ENCODE measurements at regions not wholly inside any gene's neighbourhood (a gene's known extent, or its start where the extent isn't known, plus 50 kb on each side); places are given as distances from the start of the nearest gene placed in this dataset.

DNA sequence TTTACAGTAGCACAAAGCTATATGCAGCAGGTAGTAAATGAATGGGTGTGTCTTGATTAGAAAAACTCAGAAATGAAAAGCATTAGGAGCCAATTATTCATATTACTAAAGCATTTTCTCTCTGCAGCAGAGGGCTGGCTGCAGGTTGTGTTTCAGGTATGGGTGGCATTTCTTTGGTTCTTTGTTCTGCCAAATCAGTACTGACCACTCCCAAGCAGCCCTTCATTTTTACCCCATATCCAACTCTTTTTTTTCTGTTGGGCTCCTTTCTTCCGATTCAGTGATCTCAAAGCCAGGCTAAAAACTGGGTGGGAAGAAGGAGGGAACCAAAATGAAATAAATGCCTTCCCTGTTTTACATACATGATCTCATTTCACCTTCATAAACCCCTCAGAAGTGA, 162.3 kb downstream of the SPRY1 start:
- TF ChIP-seq, protein P1, sequence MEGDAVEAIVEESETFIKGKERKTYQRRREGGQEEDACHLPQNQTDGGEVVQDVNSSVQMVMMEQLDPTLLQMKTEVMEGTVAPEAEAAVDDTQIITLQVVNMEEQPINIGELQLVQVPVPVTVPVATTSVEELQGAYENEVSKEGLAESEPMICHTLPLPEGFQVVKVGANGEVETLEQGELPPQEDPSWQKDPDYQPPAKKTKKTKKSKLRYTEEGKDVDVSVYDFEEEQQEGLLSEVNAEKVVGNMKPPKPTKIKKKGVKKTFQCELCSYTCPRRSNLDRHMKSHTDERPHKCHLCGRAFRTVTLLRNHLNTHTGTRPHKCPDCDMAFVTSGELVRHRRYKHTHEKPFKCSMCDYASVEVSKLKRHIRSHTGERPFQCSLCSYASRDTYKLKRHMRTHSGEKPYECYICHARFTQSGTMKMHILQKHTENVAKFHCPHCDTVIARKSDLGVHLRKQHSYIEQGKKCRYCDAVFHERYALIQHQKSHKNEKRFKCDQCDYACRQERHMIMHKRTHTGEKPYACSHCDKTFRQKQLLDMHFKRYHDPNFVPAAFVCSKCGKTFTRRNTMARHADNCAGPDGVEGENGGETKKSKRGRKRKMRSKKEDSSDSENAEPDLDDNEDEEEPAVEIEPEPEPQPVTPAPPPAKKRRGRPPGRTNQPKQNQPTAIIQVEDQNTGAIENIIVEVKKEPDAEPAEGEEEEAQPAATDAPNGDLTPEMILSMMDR (IDR thresholded peaks at IDR 0.05 in 8 of 11, conservative IDR thresholded peaks at IDR 0.05 in 3 of 11), result no peak
- no peak for TF ChIP-seq POLR2AphosphoS5 (IDR thresholded peaks at IDR 0.05)
- TF ChIP-seq POLR2A (IDR thresholded peaks at IDR 0.05), result no peak
